NCI-H460 (cell line): ENCODE measurements at regions not wholly inside any gene's neighbourhood (a gene's known extent, or its start where the extent isn't known, plus 50 kb on each side); places are given as distances from the start of the nearest gene placed in this dataset.

Source experiments
- DNase-seq: peaks from one replicate; pipeline ENCODE4 v3.0.0-alpha.2; 2016; ENCODE audit warnings: low read depth; ENCODE audit errors: extremely low read depth

- no peak for DNase-seq
These were observed 752.2 kb downstream of the DCDC2C start for GRCh38 chr2:4455486-4456155.

GRCh38 chr2:4464634-4465266, 761.4 kb downstream of the DCDC2C start:
- no peak for DNase-seq

DNA sequence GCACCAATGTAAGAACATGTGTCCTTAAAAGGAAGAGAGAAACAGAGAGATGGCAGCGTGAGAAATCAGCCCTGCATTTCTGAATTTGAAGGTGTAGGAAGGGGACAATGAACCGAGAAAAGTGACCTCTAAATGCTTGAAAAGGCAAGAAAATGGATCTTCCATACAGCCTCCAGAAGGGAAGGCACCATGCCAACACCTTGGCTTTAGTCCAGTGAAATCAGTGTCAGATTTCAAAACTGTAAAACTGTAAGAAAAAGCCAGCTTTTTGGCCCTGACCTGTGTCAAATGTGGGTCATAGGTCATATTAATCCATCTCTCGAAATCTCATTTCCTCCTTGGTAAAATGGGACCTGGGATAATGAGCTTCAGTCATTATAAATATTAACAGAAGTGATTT, 762.3 kb downstream of the DCDC2C start:
- no peak for DNase-seq

GRCh38 chr2:4475618-4476017, 772.2 kb downstream of the DCDC2C start:
- DNase-seq = no peak

GRCh38 chr2:4483050-4483449, 779.7 kb downstream of the DCDC2C start:
- DNase-seq = no peak

GRCh38 chr2:4486971-4487370, 783.6 kb downstream of the DCDC2C start:
- no peak for DNase-seq

- no peak for DNase-seq
These were observed 796.1 kb downstream of the DCDC2C start for GRCh38 chr2:4499316-4500030.

- DNase-seq = no peak
These were observed 798.1 kb downstream of the DCDC2C start for GRCh38 chr2:4501525-4501924.

DNA sequence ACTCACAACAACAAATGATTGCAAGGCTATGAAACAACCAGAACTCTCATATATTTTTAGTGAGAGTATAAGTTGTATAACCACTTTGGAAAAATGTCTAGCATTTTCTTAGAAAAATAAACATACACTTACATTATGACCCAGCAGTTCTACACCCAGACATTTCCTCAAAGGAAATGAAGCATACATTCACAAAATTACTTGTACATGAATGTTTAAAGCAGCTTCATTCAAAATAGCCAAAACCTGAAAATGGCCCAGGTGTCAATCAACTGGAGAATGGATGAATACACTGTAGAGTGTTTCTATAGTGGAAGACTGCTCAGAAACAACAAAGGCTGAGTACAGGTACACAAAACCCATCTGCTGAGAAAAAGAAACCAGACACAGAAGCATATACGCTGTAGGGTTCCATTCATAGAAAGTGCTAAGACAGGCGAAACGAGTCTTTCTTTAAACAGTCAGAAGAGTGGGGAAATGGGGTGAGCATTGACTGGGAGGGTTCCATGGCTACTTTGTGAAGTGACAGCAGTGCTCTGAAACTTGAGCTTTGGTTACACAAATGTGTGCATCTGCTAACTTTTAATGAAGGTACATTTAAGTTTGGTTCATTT, 799.0 kb downstream of the DCDC2C start:
- no peak for DNase-seq

- DNase-seq = no peak
These were observed 804.3 kb downstream of the DCDC2C start for GRCh38 chr2:4507661-4508060.

DNA sequence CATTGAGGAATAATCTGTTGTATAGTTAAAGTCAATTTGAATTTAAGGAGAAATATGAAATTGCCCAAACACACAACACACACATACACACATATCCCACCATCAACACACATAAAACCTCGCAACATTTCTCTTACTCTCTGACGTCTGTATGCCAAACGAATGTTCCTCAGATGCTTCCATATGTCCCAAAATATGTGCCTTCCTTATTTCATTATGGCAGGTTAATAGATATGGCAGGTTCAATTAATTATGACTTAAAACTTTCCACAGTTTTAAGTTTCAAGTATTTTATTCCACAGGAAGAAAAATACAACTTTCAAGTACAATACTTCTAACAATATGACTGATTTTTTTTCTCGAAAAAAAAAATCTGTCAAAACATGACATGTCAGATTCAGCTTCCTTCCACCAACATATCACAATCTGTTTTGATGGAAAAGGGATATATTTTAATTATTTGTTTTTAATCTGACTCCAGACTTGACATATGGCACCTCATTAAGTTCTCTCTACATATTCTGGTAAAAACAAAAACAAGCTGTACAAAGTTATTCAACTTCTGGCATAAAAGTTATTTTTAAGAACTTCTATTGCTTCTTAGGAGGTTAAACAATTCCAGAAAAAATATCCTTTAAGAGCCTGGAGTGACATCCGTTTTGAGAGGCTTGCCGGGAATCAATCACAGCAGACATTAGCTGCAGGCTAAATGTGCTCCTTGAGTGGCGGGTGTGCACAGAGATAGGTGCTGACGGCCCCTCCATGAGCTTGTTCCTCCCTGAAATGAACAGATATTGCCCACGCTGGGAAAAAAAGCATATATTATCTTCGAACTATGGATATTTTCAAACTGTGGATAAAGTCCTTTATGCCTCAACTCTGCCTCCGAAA, 812.7 kb downstream of the DCDC2C start:
- no peak for DNase-seq

GRCh38 chr2:4518596-4518995, 815.2 kb downstream of the DCDC2C start:
- no peak for DNase-seq

DNA sequence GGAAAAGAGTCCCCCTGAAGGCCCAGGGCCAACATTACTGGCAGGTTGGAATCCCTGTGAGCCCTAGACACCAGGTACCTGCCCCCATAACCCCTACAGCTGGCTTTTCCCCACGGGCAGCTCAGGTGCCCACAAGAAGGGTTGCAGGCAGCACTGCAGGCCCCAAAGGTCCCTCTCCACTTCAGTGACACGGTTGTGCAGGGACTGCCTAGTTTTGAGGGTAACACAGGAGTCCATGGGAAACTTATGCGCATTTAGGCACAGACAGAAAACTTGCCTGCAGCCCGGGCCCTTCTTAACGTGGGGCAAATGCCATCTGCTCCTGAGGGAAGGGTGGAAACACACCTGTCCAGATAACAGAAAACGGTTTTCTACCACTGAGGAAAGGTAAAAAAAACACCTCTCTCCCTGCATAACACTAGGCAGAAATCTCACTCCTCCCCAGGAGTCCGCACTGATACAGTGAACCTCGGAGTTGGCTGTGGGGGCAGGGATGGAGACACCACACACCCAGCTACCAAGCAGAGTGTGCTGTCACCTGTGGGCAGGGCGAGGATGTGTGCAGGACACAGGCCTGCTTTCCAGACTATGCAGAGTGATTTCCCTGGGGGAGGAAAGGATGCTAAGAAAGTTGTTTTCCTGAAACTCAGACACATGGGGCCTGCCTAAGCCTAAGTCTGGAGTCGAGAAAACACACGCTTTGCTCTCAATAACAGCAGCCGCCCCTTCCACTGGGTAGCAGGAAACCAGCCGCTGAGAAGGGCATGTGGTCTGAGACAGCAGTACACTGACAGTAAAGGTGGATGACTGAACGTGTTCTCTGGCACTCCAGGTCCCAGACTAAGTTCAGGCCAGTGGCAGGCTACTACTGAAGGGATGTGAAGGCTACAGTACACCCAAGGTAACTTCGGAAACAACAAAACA, 819.4 kb downstream of the DCDC2C start:
- no peak for DNase-seq

- no peak for DNase-seq
These were observed 824.0 kb downstream of the DCDC2C start for GRCh38 chr2:4527416-4527815.

DNA sequence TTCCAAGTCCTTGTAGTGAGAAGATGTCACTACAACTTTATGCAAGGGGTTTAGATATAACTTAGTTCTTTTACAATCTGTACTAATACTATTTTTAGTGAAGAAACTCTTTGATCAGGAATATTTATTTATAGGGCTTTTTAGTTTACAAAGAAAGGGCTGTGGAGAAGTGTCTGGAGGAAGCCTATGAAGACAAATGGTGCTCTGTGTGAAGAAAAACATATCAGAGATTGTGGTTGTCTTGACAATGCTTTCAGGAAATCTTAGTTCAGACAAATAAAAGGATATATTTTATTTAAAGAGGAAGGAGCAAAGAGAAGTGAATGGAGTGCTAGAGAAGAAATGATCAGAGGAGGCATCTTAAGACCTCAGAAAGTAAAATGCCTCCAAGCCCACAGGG, 824.9 kb downstream of the DCDC2C start:
- DNase-seq = no peak

GRCh38 chr2:4528773-4529172, 825.4 kb downstream of the DCDC2C start:
- no peak for DNase-seq

DNA sequence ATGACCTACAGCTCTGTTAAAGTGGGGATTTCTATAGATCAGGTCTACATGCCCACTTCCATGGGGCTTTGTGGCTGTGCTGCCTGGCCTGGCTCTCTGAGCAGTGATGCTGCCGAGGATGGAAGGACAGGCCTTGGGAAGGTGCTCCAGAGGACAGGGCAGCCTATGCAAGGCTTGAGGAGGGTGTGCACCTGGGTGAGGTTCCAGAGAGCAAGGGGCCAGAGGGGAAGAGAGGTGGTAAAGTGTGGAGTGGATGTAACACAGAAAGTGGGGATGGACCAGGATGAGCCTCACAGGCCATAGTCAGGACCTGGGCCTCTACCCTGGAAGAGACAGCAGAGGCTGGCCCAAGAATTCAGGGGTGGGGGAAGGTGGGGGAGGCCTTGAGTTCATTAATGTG, 826.4 kb downstream of the DCDC2C start:
- DNase-seq = no peak

- DNase-seq = no peak
These were observed 826.9 kb downstream of the DCDC2C start for GRCh38 chr2:4530231-4530630.

DNA sequence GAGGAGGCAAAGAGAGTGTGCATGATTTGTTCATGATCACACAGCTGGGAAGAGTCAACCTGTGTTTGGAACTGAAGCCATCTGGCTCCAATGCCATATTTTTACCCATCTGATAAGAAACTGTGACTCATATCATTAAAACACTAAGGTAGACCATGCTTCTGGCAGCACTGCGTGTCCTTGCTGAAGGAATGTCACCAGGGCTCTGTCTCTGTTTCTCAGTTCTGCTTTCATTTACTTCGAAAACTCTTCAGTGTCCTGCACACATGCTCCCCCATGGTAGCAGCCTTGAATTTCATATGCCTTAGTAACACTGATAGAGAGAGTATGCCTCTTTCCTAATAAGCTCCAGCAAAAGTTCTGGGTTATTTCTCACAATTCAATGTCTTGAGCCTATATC, 830.4 kb downstream of the DCDC2C start:
- no peak for DNase-seq

DNA sequence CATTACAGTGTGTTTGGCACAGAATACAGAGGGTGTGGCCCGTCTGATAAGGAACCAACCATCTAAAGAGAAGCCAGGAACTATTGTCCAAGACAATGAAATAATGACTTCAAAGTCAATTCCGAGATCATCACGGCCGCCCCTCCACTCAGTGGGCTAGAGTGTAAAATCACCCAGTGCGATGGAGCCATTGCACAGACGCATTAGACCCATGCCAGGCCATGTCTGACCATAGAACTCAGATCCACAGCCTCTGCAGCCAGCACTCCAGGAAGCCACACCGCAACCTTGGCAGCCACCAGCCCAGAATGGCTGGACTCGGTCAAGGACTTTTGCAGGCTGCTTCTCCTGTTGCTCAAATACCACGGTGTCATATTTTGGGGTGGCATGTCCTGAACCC, 835.7 kb downstream of the DCDC2C start:
- DNase-seq = no peak
